Immature natural killer cell (primary cell): ENCODE measurements at regions not wholly inside any gene's neighbourhood (a gene's known extent, or its start where the extent isn't known, plus 50 kb on each side); places are given as distances from the start of the nearest gene placed in this dataset.

ENCODE experiments used
- DNase-seq, 3 donors: peaks; one replicate each; pipeline ENCODE4 v3.0.0; 2022; ENCODE audit warnings: mixed read lengths in 1 of 3
- H3K27ac Mint-ChIP-seq, 6 donors: one replicate each; pipeline ENCODE4 v1.8.0; 2020; ENCODE audit warnings: mixed read lengths in 6 of 6, mild to moderate bottlenecking in 5 of 6, inconsistent platforms in 4 of 6, moderate library complexity in 3 of 6
- H3K27me3 Mint-ChIP-seq, 3 donors: one replicate each; pipeline ENCODE4 v1.8.0; 2020 to 2021; ENCODE audit warnings: low read depth in 3 of 3, mild to moderate bottlenecking in 3 of 3, mixed read lengths in 3 of 3, moderate library complexity in 3 of 3, inconsistent platforms in 1 of 3
- H3K36me3 Mint-ChIP-seq, 3 donors: one replicate each; pipeline ENCODE4 v1.8.0; 2020; ENCODE audit warnings: mixed read lengths in 3 of 3, inconsistent platforms in 2 of 3, mild to moderate bottlenecking in 2 of 3
- H3K4me1 Mint-ChIP-seq, 2 donors: one replicate each; pipeline ENCODE4 v1.8.0; 2020; ENCODE audit warnings: inconsistent platforms in 2 of 2, mild to moderate bottlenecking in 2 of 2, mixed read lengths in 2 of 2, moderate library complexity in 1 of 2
- H3K4me3 Mint-ChIP-seq, 5 donors: one replicate each; pipeline ENCODE4 v1.8.0; 2020; ENCODE audit warnings: mild to moderate bottlenecking in 5 of 5, mixed read lengths in 5 of 5, inconsistent platforms in 3 of 5, moderate library complexity in 3 of 5
- H3K9me3 Mint-ChIP-seq, 6 donors: one replicate each; pipeline ENCODE4 v1.8.0; 2020; ENCODE audit warnings: mild to moderate bottlenecking in 6 of 6, mixed read lengths in 6 of 6, inconsistent platforms in 4 of 6, moderate library complexity in 3 of 6

DNA sequence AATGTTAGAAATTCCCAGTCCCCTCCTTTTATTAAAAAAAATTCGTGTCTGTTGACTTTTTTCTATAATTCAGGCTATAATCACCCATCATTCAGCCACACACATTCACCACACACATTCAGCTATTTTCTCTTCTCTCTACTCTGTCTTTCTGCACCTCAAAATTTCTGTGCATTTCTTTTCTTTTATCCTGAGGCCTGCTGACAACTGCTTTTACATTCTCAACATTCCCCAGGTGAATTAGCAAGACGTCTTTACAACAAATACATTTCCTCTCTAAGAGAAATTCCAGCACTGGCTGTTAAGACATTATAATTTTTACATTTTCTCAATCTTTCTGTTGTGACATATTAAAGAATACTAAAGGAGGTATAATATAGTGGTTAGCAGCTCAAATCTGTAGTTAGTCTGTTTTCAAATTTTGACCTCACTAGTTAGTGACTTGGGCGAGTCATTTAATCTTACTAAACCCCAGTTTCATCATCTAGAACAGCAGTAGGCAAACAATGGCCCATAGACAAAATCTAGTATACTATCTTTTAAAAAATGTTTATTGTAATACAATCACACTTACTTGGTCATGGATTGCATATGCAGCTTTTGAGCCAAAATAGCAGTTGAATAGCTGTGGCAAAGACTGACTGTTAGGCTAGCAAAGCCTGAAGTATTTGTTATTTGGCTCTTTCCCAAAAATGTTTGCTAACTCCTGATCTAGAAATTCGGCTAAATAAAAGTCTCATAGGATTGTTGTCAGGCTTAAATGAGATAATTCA lies 350.7 kb downstream of the NSUN3 start:
- DNase-seq: no peak
- H3K36me3 Mint-ChIP-seq: peaks cover 0 to 3% (median 0%) of the 10 kb centered on the region in 3 donors

DNA sequence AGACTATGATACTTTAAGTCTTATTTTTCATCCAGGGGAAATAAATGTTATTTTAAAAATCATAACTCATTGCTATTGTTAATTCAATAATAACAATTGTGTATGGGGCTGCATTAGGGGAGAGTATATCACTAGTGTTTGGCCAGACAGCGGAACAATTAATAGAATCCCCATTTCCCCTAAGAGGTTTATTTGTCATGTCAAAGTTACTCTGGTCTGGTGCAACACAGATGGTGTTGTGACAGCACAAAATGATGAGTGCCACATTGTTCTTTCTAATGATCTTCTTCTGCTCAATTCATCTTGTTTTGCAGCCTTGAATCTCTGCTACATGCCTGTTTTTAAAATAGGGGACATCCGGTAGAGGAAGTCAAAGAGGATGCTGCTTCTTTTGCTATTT lies 351.6 kb downstream of the NSUN3 start:
- Mint-ChIP-seq H3K27ac (no peak overlapping the region), H3K27me3 (no peaks in the 10 kb centered on the region), H3K36me3 (peaks cover 0 to 3% (median 0%) of the 10 kb centered on the region in 3 donors), H3K4me1 (no peaks in the 10 kb centered on the region), H3K9me3 (peaks cover 4 to 33% (median 18%) of the 10 kb centered on the region in 6 donors), H3K4me3 (no peak overlapping the region)
- DNase-seq: no peak

More for the DNA sequence above, 350.7 kb downstream of the NSUN3 start:
- H3K9me3 Mint-ChIP-seq: peaks cover 0 to 24% (median 14%) of the 10 kb centered on the region in 6 donors
- H3K4me1 Mint-ChIP-seq: no peaks in the 10 kb centered on the region
- no peaks in the 10 kb centered on the region for H3K27me3 Mint-ChIP-seq
- no peak overlapping the region for H3K4me3 Mint-ChIP-seq
- H3K27ac Mint-ChIP-seq: no peak overlapping the region

DNA sequence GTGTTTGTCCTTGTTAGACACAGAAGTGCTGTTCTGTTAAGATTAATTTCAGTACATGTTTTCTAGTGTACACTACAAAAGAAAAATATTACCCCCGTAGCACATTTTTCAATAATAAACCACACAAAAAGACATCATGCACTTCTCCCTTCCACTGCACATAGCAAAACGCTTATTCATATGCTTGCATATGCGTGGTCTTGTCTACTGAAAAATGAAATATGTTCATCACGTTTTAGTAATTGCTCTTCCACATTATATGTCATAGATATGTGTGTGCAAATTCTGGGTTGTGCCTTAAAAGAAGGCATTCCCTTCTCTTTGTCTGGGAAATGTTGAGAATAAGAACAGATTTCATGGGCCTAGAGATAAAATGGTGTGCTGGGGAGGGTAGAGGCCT lies 353.9 kb downstream of the NSUN3 start:
- H3K27ac Mint-ChIP-seq: no peak overlapping the region
- no peaks in the 10 kb centered on the region for H3K27me3 Mint-ChIP-seq
- no peak overlapping the region for H3K4me3 Mint-ChIP-seq
- DNase-seq: no peak
- H3K4me1 Mint-ChIP-seq: no peaks in the 10 kb centered on the region
- peaks cover 11 to 51% (median 21%) of the 10 kb centered on the region in 6 donors for H3K9me3 Mint-ChIP-seq
- H3K36me3 Mint-ChIP-seq: peaks cover 0 to 8% (median 0%) of the 10 kb centered on the region in 3 donors

DNA sequence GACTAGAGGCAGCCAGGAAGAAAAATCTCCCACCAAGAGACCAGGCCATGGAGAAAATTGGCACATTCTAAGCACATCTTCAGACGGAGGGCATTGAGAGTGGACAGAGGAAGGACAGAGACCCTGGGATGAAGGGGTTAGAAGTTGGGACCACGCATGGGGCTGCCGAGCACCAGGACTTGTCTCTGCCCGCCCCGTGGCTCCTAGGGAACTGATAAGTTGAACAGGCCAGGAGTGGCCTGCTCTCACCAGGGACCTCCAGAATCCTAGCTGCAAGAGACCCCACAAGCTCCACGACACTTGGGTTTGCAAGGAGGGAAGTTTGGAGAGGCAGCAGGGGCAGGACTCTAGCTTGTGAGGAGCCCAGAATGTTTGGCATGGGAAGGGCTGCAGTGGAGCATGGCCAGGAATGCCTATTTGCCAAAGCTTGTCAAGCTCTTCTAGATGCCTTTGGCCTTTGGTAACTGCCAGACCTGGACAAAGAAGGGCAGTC lies 355.1 kb downstream of the NSUN3 start:
- Mint-ChIP-seq H3K4me1 (no peaks in the 10 kb centered on the region), H3K27ac (no peak overlapping the region), H3K9me3 (peaks cover 16 to 56% (median 21%) of the 10 kb centered on the region in 6 donors), H3K27me3 (no peaks in the 10 kb centered on the region), H3K36me3 (peaks cover 0 to 8% (median 0%) of the 10 kb centered on the region in 3 donors), H3K4me3 (no peak overlapping the region)
- DNase-seq: no peak

DNA sequence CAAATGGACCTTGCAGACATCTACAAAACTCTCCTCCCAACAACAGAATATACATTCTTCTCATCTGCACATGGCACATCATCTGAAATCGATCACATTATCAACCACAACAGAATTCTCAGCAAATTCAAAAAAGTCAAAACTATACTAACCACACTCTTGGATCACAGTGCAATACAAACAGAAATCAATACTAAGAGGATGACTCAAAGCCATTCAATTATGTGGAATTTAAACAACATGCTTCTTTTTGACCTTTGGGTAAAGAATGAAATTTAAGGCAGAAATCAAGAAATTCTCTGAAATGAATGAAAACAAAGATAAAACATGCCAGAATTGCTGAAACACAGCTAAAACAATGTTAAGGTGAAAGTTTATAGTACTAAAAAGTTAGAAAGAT lies 358.1 kb downstream of the NSUN3 start:
- no peaks in the 10 kb centered on the region for H3K27me3 Mint-ChIP-seq
- H3K9me3 Mint-ChIP-seq: peaks cover 16 to 59% (median 20%) of the 10 kb centered on the region in 6 donors
- no peak overlapping the region for H3K4me3 Mint-ChIP-seq
- H3K36me3 Mint-ChIP-seq: peaks cover 0 to 8% (median 0%) of the 10 kb centered on the region in 3 donors
- no peaks in the 10 kb centered on the region for H3K4me1 Mint-ChIP-seq
- no peak overlapping the region for H3K27ac Mint-ChIP-seq
- DNase-seq: no peak

DNA sequence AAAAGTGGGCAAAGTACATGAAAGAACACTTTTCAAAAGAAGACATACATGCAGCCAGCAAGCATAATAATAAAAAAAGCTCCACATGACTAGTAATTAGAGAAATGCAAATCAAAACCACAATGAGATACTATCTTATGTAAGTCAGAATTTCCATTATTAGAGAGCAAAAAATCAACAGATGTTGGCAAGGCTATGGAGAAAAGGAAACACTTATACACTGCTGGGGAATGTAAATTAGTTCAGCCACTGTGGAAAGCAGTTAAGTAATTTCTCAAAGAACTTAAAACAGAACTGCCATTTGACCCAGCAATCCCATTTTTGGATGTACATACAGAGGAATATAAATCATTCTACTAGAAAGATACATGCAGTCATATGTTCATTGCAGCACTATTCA lies 360.7 kb downstream of the NSUN3 start:
- H3K9me3 Mint-ChIP-seq: peaks cover 7 to 57% (median 18%) of the 10 kb centered on the region in 6 donors
- DNase-seq: no peak
- H3K27ac Mint-ChIP-seq: no peak overlapping the region
- no peaks in the 10 kb centered on the region for H3K4me1 Mint-ChIP-seq
- peaks cover 0 to 4% (median 0%) of the 10 kb centered on the region in 3 donors for H3K36me3 Mint-ChIP-seq
- peaks cover 0 to 1% (median 0%) of the 10 kb centered on the region in 3 donors for H3K27me3 Mint-ChIP-seq
- no peak overlapping the region for H3K4me3 Mint-ChIP-seq

DNA sequence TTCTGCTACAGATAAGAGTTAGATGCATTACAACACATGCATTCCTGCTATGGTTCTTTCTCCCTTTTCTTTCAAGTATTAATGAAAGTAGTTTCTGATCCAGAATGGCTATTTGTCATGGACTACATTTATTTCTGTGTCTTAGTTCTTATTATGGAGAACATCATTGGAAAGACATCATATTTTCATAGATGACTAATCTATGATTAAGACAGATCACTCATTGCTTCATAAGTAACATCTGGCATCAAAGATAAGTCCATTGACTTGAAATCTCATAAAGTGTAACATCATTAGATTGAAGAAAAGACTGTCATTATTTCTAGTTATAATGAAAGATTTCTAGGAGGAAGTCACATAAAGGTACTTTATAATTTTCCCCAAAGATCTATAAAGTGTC lies 366.7 kb downstream of the NSUN3 start:
- Mint-ChIP-seq H3K27me3 (peaks cover 0 to 3% (median 0%) of the 10 kb centered on the region in 3 donors), H3K36me3 (no peaks in the 10 kb centered on the region), H3K9me3 (peaks cover 0 to 32% (median 8%) of the 10 kb centered on the region in 6 donors), H3K27ac (no peak overlapping the region), H3K4me3 (no peak overlapping the region), H3K4me1 (no peaks in the 10 kb centered on the region)
- no peak for DNase-seq

DNA sequence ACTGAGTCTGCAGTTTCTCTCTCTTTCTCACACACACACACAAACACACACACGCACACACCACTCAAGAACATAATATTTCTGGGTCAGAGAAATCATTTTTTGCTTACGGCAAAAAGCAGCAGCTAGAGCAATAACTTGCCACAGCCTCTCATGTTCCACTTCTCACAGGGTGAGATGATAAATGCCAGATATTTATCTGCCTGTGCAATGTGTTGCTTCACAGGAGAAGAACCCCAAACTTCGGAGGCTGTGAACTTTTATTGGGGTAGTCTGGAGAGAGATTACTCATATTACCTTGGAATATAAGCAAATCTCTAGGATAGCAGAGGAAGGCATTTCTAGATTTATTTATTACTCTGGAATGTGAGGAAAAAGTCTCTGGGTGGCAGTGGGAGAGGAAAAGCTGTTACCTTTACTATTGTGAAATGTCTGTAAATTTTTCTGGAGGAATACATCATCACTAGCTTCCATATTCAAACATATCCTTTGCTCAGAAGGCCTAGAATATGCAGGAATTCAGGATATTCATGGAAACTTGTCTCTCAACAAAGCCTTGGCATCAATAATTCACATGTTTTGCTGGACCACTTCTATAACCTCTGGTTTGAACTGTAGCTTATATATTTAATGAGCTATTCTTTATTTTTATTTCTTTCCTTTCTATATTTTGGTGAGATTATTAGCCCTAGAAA lies 369.2 kb downstream of the NSUN3 start:
- no peaks in the 10 kb centered on the region for H3K4me1 Mint-ChIP-seq
- no peak for DNase-seq
- peaks cover 0 to 30% (median 9%) of the 10 kb centered on the region in 6 donors for H3K9me3 Mint-ChIP-seq
- peaks cover 0 to 1% (median 0%) of the 10 kb centered on the region in 3 donors for H3K27me3 Mint-ChIP-seq
- no peaks in the 10 kb centered on the region for H3K36me3 Mint-ChIP-seq
- H3K27ac Mint-ChIP-seq: no peak overlapping the region
- H3K4me3 Mint-ChIP-seq: no peak overlapping the region

DNA sequence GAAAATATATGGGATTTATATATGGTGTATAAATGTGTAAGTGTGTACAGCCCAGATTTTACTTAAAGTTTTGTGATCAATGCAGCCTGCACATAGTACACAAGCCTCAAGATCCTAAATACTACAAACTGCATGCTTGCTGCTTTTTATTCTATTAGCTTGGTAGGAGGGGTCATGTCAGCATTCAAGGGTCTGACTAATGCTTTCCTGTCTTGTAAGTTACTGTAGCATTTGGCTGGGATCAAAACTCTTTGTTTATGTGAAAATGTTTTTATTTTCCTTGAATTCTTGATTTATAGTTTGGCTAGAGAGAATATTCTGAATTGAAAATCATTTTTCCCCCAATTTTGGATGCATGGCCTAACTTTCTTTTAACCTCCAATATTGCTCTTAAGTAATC lies 370.9 kb downstream of the NSUN3 start:
- H3K4me3 Mint-ChIP-seq: no peak overlapping the region
- H3K4me1 Mint-ChIP-seq: no peaks in the 10 kb centered on the region
- no peaks in the 10 kb centered on the region for H3K36me3 Mint-ChIP-seq
- H3K27ac Mint-ChIP-seq: no peak overlapping the region
- H3K9me3 Mint-ChIP-seq: peaks cover 0 to 42% (median 14%) of the 10 kb centered on the region in 6 donors
- peaks cover 0 to 2% (median 1%) of the 10 kb centered on the region in 3 donors for H3K27me3 Mint-ChIP-seq
- DNase-seq: no peak

DNA sequence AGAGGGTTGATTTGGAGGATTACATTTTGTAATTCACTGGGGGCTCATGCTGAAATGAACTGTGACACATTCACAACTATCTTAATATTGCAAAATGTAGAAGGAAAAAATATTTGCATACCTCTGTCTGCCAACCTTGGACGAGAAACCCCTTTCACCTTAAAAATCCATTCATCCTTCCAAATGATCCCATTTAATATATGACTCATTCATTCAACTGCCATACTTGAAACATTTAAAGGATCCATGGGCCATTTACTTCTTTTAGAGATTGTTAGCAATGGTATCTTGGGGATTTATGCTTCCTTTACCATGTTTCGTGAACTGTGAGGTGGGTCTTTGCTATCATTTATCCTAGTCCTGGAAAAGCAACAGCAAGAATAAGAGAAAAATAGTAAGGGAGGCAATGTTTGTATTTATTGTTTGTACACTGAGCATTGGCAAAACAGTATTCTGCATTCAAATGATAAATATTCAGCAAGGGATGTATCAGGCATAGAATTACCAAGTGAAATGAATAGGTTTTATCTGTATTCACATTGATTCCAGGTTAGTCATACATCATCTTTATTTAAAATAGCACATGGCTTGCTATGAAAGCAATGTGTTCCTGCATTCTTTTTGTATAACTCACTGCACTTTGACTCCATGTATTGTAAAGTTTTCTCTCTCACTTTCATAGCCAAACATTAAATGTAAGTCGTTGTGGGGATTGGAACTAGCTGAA lies 378.1 kb downstream of the NSUN3 start:
- peaks cover 0 to 27% (median 11%) of the 10 kb centered on the region in 6 donors for H3K9me3 Mint-ChIP-seq
- peaks cover 0 to 2% (median 1%) of the 10 kb centered on the region in 3 donors for H3K27me3 Mint-ChIP-seq
- DNase-seq: no peak
- no peak overlapping the region for H3K27ac Mint-ChIP-seq
- H3K4me1 Mint-ChIP-seq: no peaks in the 10 kb centered on the region
- H3K4me3 Mint-ChIP-seq: no peak overlapping the region
- no peaks in the 10 kb centered on the region for H3K36me3 Mint-ChIP-seq

DNA sequence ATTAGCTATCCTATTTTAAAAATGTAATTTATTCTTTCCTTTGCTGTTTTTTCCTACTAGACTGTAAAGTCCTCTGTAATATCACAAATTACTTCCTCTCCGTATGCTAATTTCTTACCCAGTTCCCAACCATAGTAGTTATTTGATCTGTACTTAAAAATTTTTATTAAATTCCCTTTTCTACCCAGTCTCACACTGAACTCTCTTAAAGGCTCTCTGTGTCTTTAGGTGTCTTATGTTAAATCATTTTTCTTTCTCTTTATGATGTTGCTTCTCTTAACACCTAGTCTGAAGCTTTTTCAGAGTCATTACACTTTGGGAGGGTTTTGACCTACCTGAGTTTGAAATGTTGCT lies 378.6 kb downstream of the NSUN3 start:
- H3K9me3 Mint-ChIP-seq: peaks cover 0 to 27% (median 10%) of the 10 kb centered on the region in 6 donors
- no peak for DNase-seq
- H3K27ac Mint-ChIP-seq: no peak overlapping the region
- no peak overlapping the region for H3K4me3 Mint-ChIP-seq
- H3K36me3 Mint-ChIP-seq: no peaks in the 10 kb centered on the region
- no peaks in the 10 kb centered on the region for H3K4me1 Mint-ChIP-seq
- H3K27me3 Mint-ChIP-seq: peaks cover 0 to 2% (median 1%) of the 10 kb centered on the region in 3 donors

DNA sequence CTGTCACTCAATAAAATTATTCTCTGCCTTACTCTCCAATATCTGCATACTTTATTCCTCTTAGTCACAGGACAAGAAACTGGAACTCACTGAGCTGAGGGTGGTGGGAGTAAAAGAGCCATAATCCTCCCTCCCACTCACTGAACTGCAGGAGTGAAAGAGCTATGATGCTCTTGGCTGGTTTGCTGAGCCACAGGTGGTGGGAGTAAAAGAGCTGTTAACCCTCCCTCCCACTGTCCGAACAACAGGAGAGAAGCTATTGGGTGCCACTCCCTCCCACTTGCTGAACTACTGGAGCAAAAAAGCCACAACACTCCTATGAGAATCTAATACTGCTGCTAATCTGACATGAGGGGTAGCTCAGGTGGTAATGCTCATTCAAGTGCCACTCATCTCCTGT lies 391.0 kb downstream of the NSUN3 start:
- Mint-ChIP-seq H3K4me3 (no peak overlapping the region), H3K27ac (no peak overlapping the region), H3K27me3 (peaks cover 0 to 2% (median 0%) of the 10 kb centered on the region in 3 donors)

DNA sequence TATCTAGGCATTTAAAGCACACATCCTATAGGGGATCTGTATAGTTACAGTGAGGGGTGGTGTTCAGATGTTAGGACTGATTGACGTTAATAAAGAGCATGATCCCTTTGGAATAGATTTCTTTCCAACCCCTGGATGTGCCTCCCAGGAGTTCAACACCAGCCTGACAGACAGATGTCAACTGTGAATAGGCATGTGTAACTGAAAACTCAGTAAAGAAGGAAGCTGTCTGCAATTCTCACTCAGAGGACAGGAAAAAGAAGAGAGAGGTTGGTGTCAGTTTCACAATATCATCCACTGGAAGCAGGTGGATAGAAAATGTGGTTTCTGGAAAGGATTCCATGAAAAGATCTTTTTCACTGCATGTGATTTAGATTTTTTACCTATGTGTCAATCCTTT lies 396.3 kb downstream of the NSUN3 start:
- H3K4me1 Mint-ChIP-seq: no peaks in the 10 kb centered on the region
- DNase-seq: no peak
- H3K27ac Mint-ChIP-seq: no peak overlapping the region
- H3K27me3 Mint-ChIP-seq: peaks cover 0 to 2% (median 0%) of the 10 kb centered on the region in 3 donors
- no peaks in the 10 kb centered on the region for H3K36me3 Mint-ChIP-seq
- no peak overlapping the region for H3K4me3 Mint-ChIP-seq
- peaks cover 3 to 36% (median 11%) of the 10 kb centered on the region in 6 donors for H3K9me3 Mint-ChIP-seq

More for the DNA sequence above, 391.0 kb downstream of the NSUN3 start:
- peaks cover 0 to 4% (median 0%) of the 10 kb centered on the region in 3 donors for H3K36me3 Mint-ChIP-seq
- H3K9me3 Mint-ChIP-seq: peaks cover 5 to 30% (median 10%) of the 10 kb centered on the region in 6 donors
- no peaks in the 10 kb centered on the region for H3K4me1 Mint-ChIP-seq
- no peak for DNase-seq
